ENCODE measurements at regions not wholly inside any gene's neighbourhood (a gene's known extent, or its start where the extent isn't known, plus 50 kb on each side); places are given as distances from the start of the nearest gene placed in this dataset.

DNA sequence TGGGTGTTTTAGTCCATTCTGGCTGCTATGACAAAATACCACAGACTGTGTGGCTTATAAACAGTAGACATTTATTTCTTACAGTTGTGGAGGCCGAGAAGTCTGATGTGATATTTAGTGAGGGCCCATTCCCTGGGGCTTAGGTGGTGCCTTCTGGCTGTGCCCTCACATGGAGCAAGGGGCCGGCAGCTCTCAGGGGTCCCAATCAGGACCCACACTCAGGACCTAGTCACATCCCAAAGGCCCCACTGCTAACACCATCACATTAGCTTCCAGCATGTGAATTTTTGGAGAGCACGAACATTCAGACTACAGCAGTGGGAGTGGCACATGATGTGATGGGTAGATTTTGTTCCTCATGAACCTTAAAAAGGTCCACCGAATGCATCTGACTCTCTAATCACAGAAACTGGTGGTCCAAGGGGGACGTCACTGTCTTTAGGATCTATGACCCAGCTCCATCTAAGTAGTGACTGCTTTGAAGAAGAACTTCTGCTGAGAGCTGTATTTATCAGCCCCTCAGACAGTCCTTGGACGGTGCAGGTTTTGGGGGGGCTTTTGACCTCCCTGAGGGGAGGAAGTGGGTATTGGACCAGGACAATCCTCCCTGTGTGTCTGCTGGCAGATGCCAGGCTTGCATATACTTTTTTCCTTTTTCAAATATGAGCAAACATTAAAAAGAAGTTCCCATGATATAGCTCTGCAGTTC, 154.5 kb upstream of the ZNF32 start:
- no peak for DNase-seq

DNA sequence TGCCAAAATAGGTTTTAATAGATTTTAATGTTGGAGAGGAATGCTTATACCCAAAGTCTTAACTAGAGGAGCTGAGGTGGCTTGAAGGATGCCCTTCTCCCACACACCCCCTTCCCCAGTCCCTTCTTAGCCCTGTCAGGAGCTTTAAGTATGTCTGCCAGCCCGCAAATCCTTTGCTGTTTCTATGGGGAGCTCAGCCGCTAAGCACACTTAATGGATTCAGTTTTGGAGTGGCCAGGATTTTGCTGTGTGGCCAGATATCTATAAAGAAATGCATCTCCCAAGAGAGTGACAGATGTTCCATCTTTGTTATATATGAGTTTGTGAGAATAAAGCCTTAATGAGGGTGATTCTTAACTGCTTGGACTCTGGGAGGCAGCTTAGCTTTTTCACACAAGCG, 152.9 kb upstream of the ZNF32 start:
- no peak for DNase-seq

GRCh38 chr10:43801140-43801539, 152.5 kb upstream of the ZNF32 start:
- no peak for DNase-seq

GRCh38 chr10:43796781-43797180, 148.1 kb upstream of the ZNF32 start:
- DNase-seq, result no peak

DNA sequence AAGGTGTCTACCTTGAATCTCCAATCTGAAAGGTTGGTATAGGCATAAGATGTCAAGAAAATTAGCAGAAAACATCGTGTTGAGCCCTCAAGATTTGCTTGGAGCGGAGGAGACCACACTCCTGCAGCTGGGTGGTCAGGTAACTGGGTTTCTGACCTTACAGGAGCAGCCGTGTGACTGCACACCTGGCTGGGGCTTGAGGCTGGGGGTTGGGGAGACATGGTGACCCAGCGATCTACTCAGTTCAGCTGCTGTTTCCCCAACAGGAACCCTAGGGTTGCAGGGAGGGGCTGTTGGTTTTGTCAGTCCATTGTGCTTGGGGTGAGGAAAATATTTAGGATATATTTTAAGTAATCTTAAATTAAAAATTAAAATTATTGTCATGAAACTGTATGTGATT, 147.0 kb upstream of the ZNF32 start:
- DNase-seq, result no peak

- no peak for DNase-seq
Measured at GRCh38 chr10:43795093-43795492, 146.4 kb upstream of the ZNF32 start.

- no peak for DNase-seq
Measured at GRCh38 chr10:43794181-43794815, 145.6 kb upstream of the ZNF32 start.

DNA sequence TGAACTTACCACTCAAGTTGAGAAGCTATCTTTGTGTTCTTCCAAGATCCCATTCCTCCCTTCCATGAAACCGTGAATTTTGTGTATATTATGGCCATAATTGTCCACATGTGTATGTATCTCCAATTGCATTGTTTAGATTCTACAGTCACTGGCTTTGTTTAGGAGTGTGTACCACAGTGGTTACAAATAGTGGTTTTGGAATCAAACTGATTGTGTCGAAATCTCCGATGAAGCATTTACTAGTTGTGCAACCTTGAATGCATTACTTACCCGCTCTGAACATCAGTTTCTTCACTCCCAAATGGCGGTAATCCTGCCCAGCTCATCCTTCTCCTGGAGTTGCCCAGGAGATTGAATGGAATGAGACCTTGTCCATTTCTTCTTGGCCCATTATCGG, 145.0 kb upstream of the ZNF32 start:
- DNase-seq, result no peak

DNA sequence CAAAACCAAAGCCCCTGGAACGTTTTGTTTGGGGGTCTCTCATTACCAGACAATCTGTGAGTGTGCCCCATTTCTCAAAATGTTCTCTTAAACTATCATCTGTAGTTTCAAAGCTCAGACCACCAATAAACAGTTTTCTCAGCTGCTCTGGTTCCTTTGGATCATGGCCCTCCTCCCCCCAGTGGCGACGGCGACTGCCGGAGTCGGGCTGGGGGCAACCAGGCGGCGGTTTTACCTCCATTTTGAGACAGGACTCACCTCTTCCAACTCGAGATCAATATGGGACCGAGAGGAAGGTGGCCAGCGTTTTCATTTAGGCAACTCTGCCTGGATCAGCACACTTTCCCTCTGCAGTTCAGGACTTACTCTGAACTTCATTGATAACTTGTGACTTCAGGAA, 141.5 kb upstream of the ZNF32 start:
- no peak for DNase-seq

DNA sequence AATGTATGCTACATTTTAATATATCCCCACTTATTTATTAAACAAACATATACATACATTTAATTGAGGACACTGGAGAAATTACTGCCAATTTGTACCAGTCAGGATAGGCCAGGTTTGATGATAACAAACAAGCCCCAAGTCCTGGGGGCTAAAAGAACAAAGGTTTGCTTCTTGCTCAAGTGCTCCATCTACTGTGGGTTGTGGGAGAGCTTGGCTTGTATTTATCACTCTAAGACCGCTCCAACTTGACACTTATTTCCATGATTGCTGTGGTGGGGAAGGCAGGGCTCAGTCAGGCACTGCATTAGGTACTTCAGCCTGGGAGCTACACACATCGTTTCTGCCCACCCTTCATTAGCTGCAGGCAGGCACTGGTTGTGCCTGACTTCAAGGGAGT, 136.6 kb upstream of the ZNF32 start:
- DNase-seq, result peak; percentile 49

- DNase-seq, result no peak
Measured at GRCh38 chr10:43782814-43783213, 134.1 kb upstream of the ZNF32 start.

GRCh38 chr10:43781480-43782361, 133.0 kb upstream of the ZNF32 start:
- DNase-seq, result peak; percentile 71

GRCh38 chr10:43778571-43778970, 129.9 kb upstream of the ZNF32 start:
- no peak for DNase-seq

- DNase-seq, result no peak
Measured at GRCh38 chr10:43775384-43775783, 126.7 kb upstream of the ZNF32 start.

DNA sequence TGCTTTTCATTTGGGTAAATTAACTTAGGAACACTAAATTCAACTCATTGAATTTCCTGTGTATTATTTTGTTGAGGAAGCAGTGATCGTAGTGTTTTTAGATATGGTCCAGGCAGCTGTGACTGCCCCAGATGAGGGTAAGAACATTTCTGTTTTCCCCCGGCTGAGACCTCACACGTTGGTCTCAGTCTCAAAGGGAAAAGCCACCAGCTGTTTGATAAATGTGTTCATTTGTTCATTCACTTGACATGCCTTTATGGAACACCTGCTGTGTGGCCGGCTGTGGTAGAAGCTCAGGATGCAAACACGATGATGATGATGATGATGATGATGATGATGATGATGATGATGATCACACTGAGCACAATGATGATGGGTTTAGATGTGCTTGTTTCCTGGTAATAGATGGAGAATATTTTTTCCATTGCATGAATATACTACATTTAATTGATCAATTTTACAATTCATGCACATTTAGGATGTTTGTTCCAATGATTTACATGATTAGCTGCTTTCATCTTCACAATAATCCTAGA, 125.6 kb upstream of the ZNF32 start:
- DNase-seq, result no peak

DNA sequence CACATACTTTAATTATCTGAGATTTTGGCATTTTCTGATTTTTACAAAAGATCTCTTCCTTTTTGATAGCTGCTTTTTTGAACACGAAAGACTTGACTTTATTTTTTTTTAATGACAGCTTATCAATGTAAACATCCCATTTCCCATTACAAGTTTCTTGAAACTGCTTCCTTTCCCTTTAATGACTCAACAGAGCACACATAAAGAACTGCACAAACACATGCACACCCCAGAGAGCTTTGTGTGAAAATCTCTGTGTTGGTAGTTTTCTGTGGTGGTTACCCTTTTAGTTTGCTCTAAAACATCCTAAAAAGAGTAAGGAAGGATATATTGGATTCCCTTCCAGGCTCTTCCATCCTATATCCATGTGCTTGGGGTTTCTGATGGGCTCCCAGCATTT, 125.1 kb upstream of the ZNF32 start:
- DNase-seq, result no peak

- DNase-seq, result no peak
Measured at GRCh38 chr10:43772171-43772570, 123.5 kb upstream of the ZNF32 start.

- DNase-seq, result no peak
Measured at GRCh38 chr10:43771675-43772074, 123.0 kb upstream of the ZNF32 start.

- no peak for DNase-seq
Measured at GRCh38 chr10:43765516-43765915, 116.8 kb upstream of the ZNF32 start.

DNA sequence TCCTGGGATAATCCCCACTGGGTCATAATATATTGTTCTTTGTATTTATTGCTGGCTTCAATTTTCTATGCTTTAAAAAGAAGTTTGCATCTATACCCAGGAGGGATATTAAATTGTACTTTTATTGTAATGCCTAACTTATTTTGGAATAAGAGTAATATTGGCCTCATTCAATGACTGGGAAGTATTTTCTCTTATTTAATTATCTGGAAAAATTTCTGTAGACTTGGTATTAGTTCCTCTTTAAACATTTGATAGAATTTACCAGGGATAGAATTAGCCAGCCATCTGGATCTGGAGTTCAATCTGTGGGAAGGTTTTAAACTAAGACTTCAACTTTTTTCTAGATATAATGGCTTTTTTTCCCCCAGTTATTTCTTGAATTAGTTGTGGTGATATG, 115.2 kb upstream of the ZNF32 start:
- no peak for DNase-seq

GRCh38 chr10:43760514-43760913, 111.8 kb upstream of the ZNF32 start:
- no peak for DNase-seq

DNA sequence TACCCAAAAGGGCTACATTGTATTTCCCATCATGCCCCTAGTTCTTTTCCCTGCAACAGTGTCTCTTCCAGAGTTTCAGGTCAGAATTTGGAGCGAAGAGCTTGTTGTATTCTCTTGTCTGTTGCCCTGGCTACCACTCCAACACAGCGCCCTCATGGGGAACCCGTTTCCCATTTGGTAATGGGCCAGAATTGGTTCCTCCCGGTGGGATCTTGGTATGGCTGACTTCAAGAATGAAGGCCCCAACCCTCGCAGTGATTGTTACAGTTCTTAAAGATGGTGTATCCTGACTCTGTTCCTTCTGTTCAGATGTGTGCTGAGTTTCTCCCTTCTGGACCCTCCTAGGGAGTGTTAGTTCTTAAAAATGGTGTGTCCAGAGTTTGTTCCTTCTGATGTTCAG, 110.5 kb upstream of the ZNF32 start:
- no peak for DNase-seq

GRCh38 chr10:43756341-43756740, 107.7 kb upstream of the ZNF32 start:
- no peak for DNase-seq
